Calu3 (cell line): ENCODE measurements at regions not wholly inside any gene's neighbourhood (a gene's known extent, or its start where the extent isn't known, plus 50 kb on each side); places are given as distances from the start of the nearest gene placed in this dataset.
A peak's percentile ranks its signal among the peaks of the same experiment; 100 is the strongest.

ENCODE experiments used
- BruUV-seq: library from RNA; stranded (reverse); fragments of 400-500 nt; replicated peaks from 2 replicates; lab custom pipeline; 2021; lab: Mats Ljungman, UMichigan
- CTCF ChIA-PET: fragments of 300-600 bp; sonication (Branson Sonifier 250); formaldehyde crosslinking; loops from one replicate; lab custom pipeline; 2022; ENCODE audit warnings: antibody characterized with exemption; lab: Charles Lee
- DNase-seq: peaks from one replicate; pipeline ENCODE4 v3.0.0; 2022
- H3K27ac Mint-ChIP-seq: one replicate; pipeline ENCODE4 v1.8.0; 2022; ENCODE audit warnings: mixed read lengths; ENCODE audit not compliant: unreplicated experiment
- H3K27me3 Mint-ChIP-seq: one replicate; pipeline ENCODE4 v1.8.0; 2022; ENCODE audit warnings: mixed read lengths; ENCODE audit not compliant: unreplicated experiment
- H3K36me3 Mint-ChIP-seq: one replicate; pipeline ENCODE4 v1.8.0; 2022; ENCODE audit warnings: mild to moderate bottlenecking, moderate library complexity, mixed read lengths; ENCODE audit not compliant: insufficient read depth, unreplicated experiment
- H3K4me1 Mint-ChIP-seq: one replicate; pipeline ENCODE4 v1.8.0; 2022; ENCODE audit warnings: mild to moderate bottlenecking, low read depth, mixed read lengths; ENCODE audit not compliant: unreplicated experiment
- H3K4me3 Mint-ChIP-seq: one replicate; pipeline ENCODE4 v1.8.0; 2022; ENCODE audit warnings: mild to moderate bottlenecking, low read depth, moderate library complexity, mixed read lengths; ENCODE audit not compliant: unreplicated experiment
- H3K9me3 Mint-ChIP-seq: one replicate; pipeline ENCODE4 v1.8.0; 2022; ENCODE audit warnings: low read depth, mixed read lengths; ENCODE audit not compliant: unreplicated experiment
- CTCF ChIP-seq: fragments of 200-600 bp; IDR thresholded peaks from one replicate; pipeline ENCODE4 v1.8.0; 2022; ENCODE audit warnings: antibody characterized with exemption; ENCODE audit not compliant: unreplicated experiment
- intact Hi-C: fragments of 100-400 bp; cut with micrococcal nuclease; formaldehyde crosslinking; loops from one replicate; pipeline ENCODE4 v1.10.0; 2022; ENCODE audit not compliant: unreplicated experiment

GRCh38 chrX:46367491-46367890, 177.7 kb downstream of the ZNF674 start:
- Mint-ChIP-seq H3K27me3 (no peaks in the 10 kb centered on the region), H3K27ac (no peak overlapping the region), H3K9me3 (no peaks in the 10 kb centered on the region), H3K4me1 (peaks cover 16% of the 10 kb centered on the region), H3K4me3 (no peak overlapping the region), H3K36me3 (no peaks in the 10 kb centered on the region)
- intact Hi-C loops, result no loop called here
- BruUV-seq, result no TSS peak
- CTCF ChIA-PET, result no interaction called here
- no peak for DNase-seq
- no peak for TF ChIP-seq CTCF

GRCh38 chrX:46366381-46367207, 178.6 kb downstream of the ZNF674 start:
- no peaks in the 10 kb centered on the region for H3K27me3 Mint-ChIP-seq
- intact Hi-C loops, result no loop called here
- no peak overlapping the region for H3K27ac Mint-ChIP-seq
- no peak for TF ChIP-seq CTCF
- no peaks in the 10 kb centered on the region for H3K9me3 Mint-ChIP-seq
- H3K36me3 Mint-ChIP-seq, result no peaks in the 10 kb centered on the region
- DNase-seq, result no peak
- CTCF ChIA-PET, result interaction anchor here (0.6 kb wide), 1 partner anchor 23 kb away, joined by 5 read pairs; no protein-coding TSS in a partner anchor
- BruUV-seq, result no TSS peak
- peaks cover 12% of the 10 kb centered on the region for H3K4me1 Mint-ChIP-seq
- H3K4me3 Mint-ChIP-seq, result no peak overlapping the region

GRCh38 chrX:46354481-46354880, 190.7 kb downstream of the ZNF674 start:
- no peak for DNase-seq
- Mint-ChIP-seq H3K27ac (no peak overlapping the region), H3K27me3 (no peaks in the 10 kb centered on the region), H3K36me3 (no peaks in the 10 kb centered on the region), H3K9me3 (peaks cover 5% of the 10 kb centered on the region), H3K4me1 (no peaks in the 10 kb centered on the region), H3K4me3 (no peak overlapping the region)
- CTCF ChIA-PET, result no interaction called here
- intact Hi-C loops, result no loop called here
- no peak for TF ChIP-seq CTCF
- BruUV-seq, result no TSS peak

GRCh38 chrX:46341767-46342322, 203.4 kb downstream of the ZNF674 start:
- Mint-ChIP-seq H3K27me3 (no peaks in the 10 kb centered on the region), H3K4me3 (no peak overlapping the region), H3K9me3 (peaks cover 2% of the 10 kb centered on the region), H3K27ac (peak overlapping the region; percentile 65), H3K4me1 (peaks cover 23% of the 10 kb centered on the region), H3K36me3 (no peaks in the 10 kb centered on the region)
- DNase-seq, result no peak
- BruUV-seq, result no TSS peak
- CTCF ChIA-PET, result no interaction called here
- intact Hi-C loops, result no loop called here
- no peak for TF ChIP-seq CTCF
